ENCODE measurements at regions not wholly inside any gene's neighbourhood (a gene's known extent, or its start where the extent isn't known, plus 50 kb on each side); places are given as distances from the start of the nearest gene placed in this dataset.
"Not testable (repeated sequence)": the region's sequence is repeated elsewhere in the genome, so short reads cannot be mapped to it uniquely, and the experiment has no call there.

GRCh38 chrX:111041018-111041462 is 55.0 kb upstream of the PAK3 start:
- DNase-seq (ENCODE audit: low read depth) = peak; percentile 55

GRCh38 chrX:111040377-111041017 is 55.5 kb upstream of the PAK3 start:
- DNase-seq (ENCODE audit: low read depth) = no peak

- no peak for DNase-seq (ENCODE audit: low read depth)
Observed at GRCh38 chrX:111039606-111040005, 56.4 kb upstream of the PAK3 start.

GRCh38 chrX:111035991-111036390 is 60.0 kb upstream of the PAK3 start:
- peak; percentile 64 for DNase-seq (ENCODE audit: low read depth)

GRCh38 chrX:111035256-111035655 is 60.7 kb upstream of the PAK3 start:
- DNase-seq (ENCODE audit: low read depth) = peak; percentile 76

- not testable (repeated sequence) for DNase-seq (ENCODE audit: low read depth)
Observed at GRCh38 chrX:111022998-111023397, 73.0 kb upstream of the PAK3 start.

- DNase-seq (ENCODE audit: low read depth) = no peak
Observed at GRCh38 chrX:111020283-111020682, 75.7 kb upstream of the PAK3 start.

GRCh38 chrX:111013778-111014455 is 82.1 kb upstream of the PAK3 start:
- no peak for DNase-seq (ENCODE audit: low read depth)

- DNase-seq (ENCODE audit: low read depth) = no peak
Observed at GRCh38 chrX:111010111-111010510, 85.9 kb upstream of the PAK3 start.

GRCh38 chrX:111009256-111009655 is 86.7 kb upstream of the PAK3 start:
- no peak for DNase-seq (ENCODE audit: low read depth)

- DNase-seq (ENCODE audit: low read depth) = no peak
Observed at GRCh38 chrX:111008126-111008525, 87.9 kb upstream of the PAK3 start.

- DNase-seq (ENCODE audit: low read depth) = no peak
Observed at GRCh38 chrX:111007238-111007637, 88.8 kb upstream of the PAK3 start.

- DNase-seq (ENCODE audit: low read depth) = no peak
Observed at GRCh38 chrX:111006116-111006515, 89.9 kb upstream of the PAK3 start.

GRCh38 chrX:111005166-111005565 is 90.8 kb upstream of the PAK3 start:
- DNase-seq (ENCODE audit: low read depth) = no peak

- no peak for DNase-seq (ENCODE audit: low read depth)
Observed at GRCh38 chrX:111003118-111003517, 92.9 kb upstream of the PAK3 start.

GRCh38 chrX:110992611-110993010 is 103.4 kb upstream of the PAK3 start:
- DNase-seq (ENCODE audit: low read depth) = peak; percentile 8

- no peak for DNase-seq (ENCODE audit: low read depth)
Observed at GRCh38 chrX:110989869-110990268, 106.1 kb upstream of the PAK3 start.

- DNase-seq (ENCODE audit: low read depth) = no peak
Observed at GRCh38 chrX:110989447-110989846, 106.5 kb upstream of the PAK3 start.

- no peak for DNase-seq (ENCODE audit: low read depth)
Observed at GRCh38 chrX:110987292-110987691, 108.7 kb upstream of the PAK3 start.

- no peak for DNase-seq (ENCODE audit: low read depth)
Observed at GRCh38 chrX:110985470-110985869, 110.5 kb upstream of the PAK3 start.

GRCh38 chrX:110983024-110983423 is 113.0 kb upstream of the PAK3 start:
- DNase-seq (ENCODE audit: low read depth) = no peak

GRCh38 chrX:110966839-110967238 is 129.2 kb upstream of the PAK3 start:
- DNase-seq (ENCODE audit: low read depth) = peak; percentile 18

GRCh38 chrX:110966091-110966454 is 129.9 kb upstream of the PAK3 start:
- DNase-seq (ENCODE audit: low read depth) = no peak
